Right lobe of liver (tissue), 6 donors: ENCODE measurements at regions not wholly inside any gene's neighbourhood (a gene's known extent, or its start where the extent isn't known, plus 50 kb on each side); places are given as distances from the start of the nearest gene placed in this dataset.
"Not testable (repeated sequence)": the region's sequence is repeated elsewhere in the genome, so short reads cannot be mapped to it uniquely, and the experiment has no call there.

Experiments
- ATAC-seq, 4 donors: fragments of 200-7000 bp; cut with Tn5 transposase; one replicate each; pipeline ENCODE4 v1.9.1; 2020; ENCODE audit warnings: mild to moderate bottlenecking in 4 of 4, moderate library complexity in 4 of 4
- DNase-seq, 3 donors: peaks; one replicate each; pipeline ENCODE4 v3.0.0-alpha.2; 2020
- H3K27ac ChIP-seq, 3 donors: fragments of 200-600 bp; one replicate each; pipeline ENCODE4 v1.8.0; 2022
- H3K27me3 ChIP-seq, 2 donors: fragments of 200-600 bp; one replicate each; pipeline ENCODE4 v1.8.0; 2022
- H3K36me3 ChIP-seq, 4 donors: fragments of 200-600 bp; sonication (generic) in 1 of 4; one replicate each; pipeline versions ENCODE4 v1.5.1 to v1.8.0; 2017 to 2022; ENCODE audit warnings: control low read depth in 1 of 4
- H3K4me1 ChIP-seq, 4 donors: fragments of 200-600 bp; sonication (generic) in 1 of 4; one replicate each; pipeline versions ENCODE4 v1.5.1 to v1.8.0; 2017 to 2022; ENCODE audit warnings: control low read depth in 1 of 4
- H3K4me3 ChIP-seq, 3 donors: fragments of 200-600 bp; one replicate each; pipeline ENCODE4 v1.8.0; 2022
- H3K9me3 ChIP-seq, 4 donors: fragments of 200-600 bp; sonication (generic) in 1 of 4; one replicate each; pipeline versions ENCODE4 v1.5.1 to v1.8.0; 2017 to 2022; ENCODE audit warnings: control low read depth in 1 of 4
- CTCF ChIP-seq, 4 donors: fragments of 200-600 bp in 3 of 4; fragments of 450-650 bp in 1 of 4; IDR thresholded peaks; one replicate each; pipeline versions ENCODE4 v1.5.1 to v1.8.0; 2016 to 2022; ENCODE audit warnings: antibody characterized with exemption in 4 of 4, mild to moderate bottlenecking in 2 of 4
- POLR2A ChIP-seq: fragments of 450-650 bp; IDR thresholded peaks from one replicate; pipeline ENCODE4 v1.6.1; 2017; ENCODE audit warnings: antibody characterized with exemption, mild to moderate bottlenecking
- WGBS: methylation state at CpG from one replicate; pipeline ENCODE4 v1.1.6; 2018; ENCODE audit warnings: low coverage, low lambda C conversion rate; ENCODE audit not compliant: insufficient coverage; ENCODE audit errors: missing lambda C conversion rate; 5-methylcytosine and 5-hydroxymethylcytosine counted together
- intact Hi-C, 2 donors: fragments of 100-400 bp; cut with DNase I; formaldehyde crosslinking; loops; one replicate each; pipeline versions ENCODE4 v1.11.2 to v1.14.1; 2022
- donor health status: DM: no; HTN: yes; CAD: no.
- donor health status: DM: no; HTN: no; CAD: no.
- donor health status: DM: no; HTN: no; CAD: no.
- donor health status: DM: no; HTN: yes; CAD: no.
- donor health status: DM: no; HTN: yes; CAD: no.

- TF ChIP-seq CTCF (IDR thresholded peaks at IDR 0.05) (no peak), POLR2A (no peak)
- H3K36me3 ChIP-seq: no peaks in the 10 kb centered on the region
- WGBS: 20% methylated on average over 2 of the region's 2 CpGs
- H3K27ac ChIP-seq: no peak overlapping the region
- intact Hi-C loops: no loop called here
- ATAC-seq: no peak
- H3K4me3 ChIP-seq: no peak overlapping the region
- H3K9me3 ChIP-seq: no peaks in the 10 kb centered on the region
- no peak for DNase-seq
- H3K27me3 ChIP-seq: no peaks in the 10 kb centered on the region
- H3K4me1 ChIP-seq: no peaks in the 10 kb centered on the region
Measured at GRCh38 chr3:96465521-96465920, 348.9 kb upstream of the EPHA6 start.

GRCh38 chr3:96466441-96466840 is 348.0 kb upstream of the EPHA6 start:
- H3K4me3 ChIP-seq: no peak overlapping the region
- TF ChIP-seq CTCF (IDR thresholded peaks at IDR 0.05): no peak
- no peak for TF ChIP-seq POLR2A
- ATAC-seq (no peak), DNase-seq (no peak)
- no peaks in the 10 kb centered on the region for H3K4me1 ChIP-seq
- intact Hi-C loops: no loop called here
- H3K27me3 ChIP-seq: no peaks in the 10 kb centered on the region
- 50% methylated on average over 4 of the region's 4 CpGs for WGBS
- no peak overlapping the region for H3K27ac ChIP-seq
- H3K36me3 ChIP-seq: no peaks in the 10 kb centered on the region
- no peaks in the 10 kb centered on the region for H3K9me3 ChIP-seq

GRCh38 chr3:96467639-96468038 is 346.8 kb upstream of the EPHA6 start:
- ATAC-seq (no peak), DNase-seq (no peak)
- Histone ChIP-seq H3K36me3 (no peaks in the 10 kb centered on the region), H3K27me3 (no peaks in the 10 kb centered on the region), H3K9me3 (no peaks in the 10 kb centered on the region), H3K4me1 (no peaks in the 10 kb centered on the region), H3K27ac (no peak overlapping the region), H3K4me3 (no peak overlapping the region)
- WGBS: 64% methylated on average over 8 of the region's 8 CpGs
- intact Hi-C loops: no loop called here
- TF ChIP-seq CTCF (IDR thresholded peaks at IDR 0.05) (no peak), POLR2A (no peak)

DNA sequence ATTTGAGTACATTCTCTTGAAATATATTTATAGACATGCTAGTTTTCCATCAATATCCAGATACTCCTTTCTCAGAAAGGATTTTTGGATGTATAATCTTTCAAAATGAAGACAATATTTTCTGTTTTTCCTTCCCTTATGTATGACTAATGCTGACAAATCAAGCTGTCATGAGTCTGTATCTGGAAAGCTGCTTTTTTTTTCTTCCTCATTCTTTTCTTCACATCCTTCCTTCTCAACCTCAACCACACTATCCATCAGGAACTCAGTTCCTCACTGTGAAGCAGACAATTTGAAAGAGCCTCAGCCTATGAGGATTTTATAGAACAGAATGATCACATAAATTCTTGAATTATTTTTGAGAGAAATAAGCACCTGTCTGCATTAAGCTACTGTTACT is 335.9 kb upstream of the EPHA6 start:
- ATAC-seq: no peak
- TF ChIP-seq POLR2A (no peak), CTCF (IDR thresholded peaks at IDR 0.05) (no peak)
- H3K4me3 ChIP-seq: no peak overlapping the region

GRCh38 chr3:96480881-96481280 is 333.5 kb upstream of the EPHA6 start:
- peak in 1 of 3 donors; percentile 7 for DNase-seq
- WGBS: 73% methylated on average over 16 of the region's 18 CpGs
- intact Hi-C loops: no loop called here

More for the DNA sequence above, 335.9 kb upstream of the EPHA6 start:
- Histone ChIP-seq H3K27ac (no peak overlapping the region), H3K27me3 (no peaks in the 10 kb centered on the region), H3K9me3 (no peaks in the 10 kb centered on the region), H3K4me1 (no peaks in the 10 kb centered on the region), H3K36me3 (no peaks in the 10 kb centered on the region)
- DNase-seq: no peak
- intact Hi-C loops: no loop called here

GRCh38 chr3:96483191-96483590 is 331.2 kb upstream of the EPHA6 start:
- DNase-seq, ATAC-seq, H3K4me3 ChIP-seq, H3K27ac ChIP-seq, H3K36me3 ChIP-seq, H3K9me3 ChIP-seq, intact Hi-C loops, H3K27me3 ChIP-seq, H3K4me1 ChIP-seq: not testable (repeated sequence)
- 45% methylated on average over 1 of the region's 1 CpG for WGBS

More at GRCh38 chr3:96480881-96481280, 333.5 kb upstream of the EPHA6 start:
- H3K27ac ChIP-seq: no peak overlapping the region
- no peak for ATAC-seq
- no peak overlapping the region for H3K4me3 ChIP-seq
- H3K27me3 ChIP-seq: no peaks in the 10 kb centered on the region
- no peaks in the 10 kb centered on the region for H3K9me3 ChIP-seq
- no peaks in the 10 kb centered on the region for H3K4me1 ChIP-seq
- TF ChIP-seq POLR2A (no peak), CTCF (IDR thresholded peaks at IDR 0.05) (no peak)
- H3K36me3 ChIP-seq: no peaks in the 10 kb centered on the region
